Activated CD4-positive, alpha-beta T cell treated with anti-CD3 and anti-CD28 coated beads, Interleukin-2, Interleukin-4, amounts not matched to agents 100 ng/mL and 50 ng/mL, durations not matched to agents 16 hours and 8 hours (primary cell): ENCODE measurements at regions not wholly inside any gene's neighbourhood (a gene's known extent, or its start where the extent isn't known, plus 50 kb on each side); places are given as distances from the start of the nearest gene placed in this dataset.
"Not testable (repeated sequence)": the region's sequence is repeated elsewhere in the genome, so short reads cannot be mapped to it uniquely, and the experiment has no call there.

Source experiments
- DNase-seq: peaks from one replicate; pipeline ENCODE4 v3.0.0-alpha.2; 2020; ENCODE audit warnings: low spot score

DNA sequence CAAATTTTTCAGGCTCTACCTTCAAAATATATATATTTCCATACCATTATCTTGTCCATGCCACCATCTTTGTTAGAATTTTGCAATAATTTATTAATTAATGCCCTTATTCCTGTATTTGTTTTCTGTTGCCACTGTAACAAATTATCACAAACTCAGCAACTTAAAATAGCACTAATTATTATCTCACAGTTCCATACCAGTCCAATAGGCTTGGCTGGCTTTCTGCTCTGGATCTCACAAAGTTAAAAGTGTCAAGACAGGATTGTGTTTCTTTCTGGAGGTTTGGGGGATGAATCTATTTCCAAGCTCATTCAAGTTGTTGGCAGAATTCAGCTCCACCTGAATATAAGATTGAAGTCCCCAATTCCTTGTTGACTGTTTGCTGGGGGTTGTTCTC, 58.6 kb upstream of the SLC38A4 start:
- DNase-seq, result no peak

DNA sequence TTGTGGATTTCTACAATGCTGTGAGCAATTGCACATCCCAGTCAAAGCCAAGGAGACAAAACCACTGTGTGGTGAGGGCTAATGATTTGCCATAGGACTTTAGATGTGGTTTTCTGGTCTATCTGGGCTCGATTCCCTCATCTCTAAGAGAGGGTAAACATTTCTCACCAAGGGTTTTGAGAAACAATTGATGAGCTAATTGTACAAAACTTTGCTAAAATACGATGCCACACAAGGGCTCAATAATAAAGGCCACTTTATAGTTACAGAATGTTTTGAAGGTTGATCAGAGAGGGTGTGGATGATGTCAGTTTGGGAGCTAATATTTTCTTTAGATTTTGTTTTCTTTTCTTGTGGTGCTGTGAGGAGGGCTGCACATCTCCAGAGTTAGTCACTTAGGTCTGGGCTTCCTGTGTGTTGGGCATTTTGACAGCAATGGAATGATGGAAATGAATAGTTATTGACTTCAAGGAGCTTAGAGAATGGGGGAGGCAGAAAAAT, 60.8 kb upstream of the SLC38A4 start:
- DNase-seq, result no peak

DNA sequence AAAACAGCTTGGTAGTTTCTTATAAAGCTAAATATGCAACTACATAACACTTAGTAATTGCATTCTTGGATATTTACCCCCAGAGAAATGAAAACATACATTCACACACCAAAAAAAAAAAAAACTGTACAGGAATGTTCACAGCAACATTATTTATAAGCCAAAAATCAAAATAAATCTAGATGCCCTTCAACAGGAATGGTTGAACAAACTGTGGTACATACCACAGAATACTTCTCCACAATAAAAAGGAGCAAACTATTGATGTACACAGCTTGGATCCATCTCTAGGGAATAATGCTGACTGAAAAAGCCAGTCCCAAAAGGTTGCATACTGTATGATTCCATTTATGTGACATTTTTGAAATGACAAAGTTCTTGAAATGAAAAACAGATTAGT, 62.1 kb upstream of the SLC38A4 start:
- DNase-seq, result no peak

DNA sequence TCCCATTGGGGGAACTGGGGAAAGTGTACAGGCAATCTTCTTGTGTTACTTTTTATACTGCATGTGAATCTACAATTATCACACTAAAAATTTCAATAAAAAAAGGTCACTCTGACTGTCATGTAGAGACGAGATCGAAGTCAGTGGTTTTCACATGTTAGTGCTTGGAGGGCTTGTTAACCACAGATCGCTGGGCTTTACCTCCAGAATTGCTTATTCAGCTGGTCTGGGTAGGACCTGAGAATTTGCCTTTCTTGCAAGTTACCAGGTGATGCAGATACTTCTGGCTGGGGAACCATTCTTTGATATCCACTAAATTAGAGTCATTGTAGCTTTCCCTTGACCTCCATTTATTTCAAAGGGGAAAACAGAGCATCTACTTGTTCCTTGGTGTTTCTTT, 62.8 kb upstream of the SLC38A4 start:
- no peak for DNase-seq

DNA sequence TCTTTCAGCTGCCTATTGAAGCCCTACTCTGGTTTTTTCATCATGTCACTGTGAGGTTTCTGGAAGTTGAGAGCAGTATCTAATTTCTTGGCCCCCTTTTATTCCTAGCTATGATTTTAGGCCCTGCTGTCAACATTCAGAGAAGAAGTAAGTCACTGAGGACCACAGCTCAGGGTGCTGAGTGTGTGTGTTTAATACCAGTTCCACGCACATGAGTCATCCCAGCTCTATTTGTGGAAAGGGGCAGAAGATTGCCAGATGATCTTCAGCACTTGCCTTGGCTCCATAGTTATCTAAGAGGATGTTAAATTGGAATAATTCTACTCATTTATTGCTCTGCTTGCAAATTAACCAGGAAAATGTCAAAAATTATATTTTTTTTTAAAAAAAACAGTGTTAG, 65.5 kb upstream of the SLC38A4 start:
- no peak for DNase-seq

DNA sequence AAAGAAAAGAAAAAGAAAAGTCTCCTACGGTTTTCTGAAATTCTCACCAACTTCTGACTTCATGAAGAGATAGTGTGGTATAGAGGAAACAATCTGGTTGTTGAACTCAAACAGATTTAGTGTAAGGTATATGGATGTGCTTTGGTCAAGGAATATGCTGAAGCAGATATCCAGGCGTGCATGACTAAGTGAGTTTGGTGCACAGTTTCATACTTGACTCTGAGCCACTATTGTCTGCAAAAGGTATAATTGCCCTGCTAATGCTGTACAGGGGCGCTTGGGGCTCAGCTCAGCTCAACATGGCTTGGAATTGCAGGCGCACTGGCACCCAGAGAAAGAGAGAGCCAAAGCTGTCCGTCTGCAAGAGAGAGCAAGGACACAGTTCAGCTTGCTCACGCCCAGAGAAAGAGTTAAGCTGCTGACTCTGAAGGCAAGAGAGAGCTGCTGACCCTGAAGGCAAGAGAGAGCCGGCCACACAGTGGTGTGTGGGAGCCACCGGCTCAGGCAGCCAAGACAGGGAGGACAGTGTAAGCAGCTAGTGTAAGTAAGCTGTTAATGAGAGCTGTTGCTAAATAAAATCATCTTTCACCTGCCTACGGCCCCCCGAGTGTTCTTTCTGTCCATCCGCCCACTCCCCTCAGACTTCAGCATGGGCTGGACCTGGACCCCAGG, 66.4 kb upstream of the SLC38A4 start:
- DNase-seq, result no peak

DNA sequence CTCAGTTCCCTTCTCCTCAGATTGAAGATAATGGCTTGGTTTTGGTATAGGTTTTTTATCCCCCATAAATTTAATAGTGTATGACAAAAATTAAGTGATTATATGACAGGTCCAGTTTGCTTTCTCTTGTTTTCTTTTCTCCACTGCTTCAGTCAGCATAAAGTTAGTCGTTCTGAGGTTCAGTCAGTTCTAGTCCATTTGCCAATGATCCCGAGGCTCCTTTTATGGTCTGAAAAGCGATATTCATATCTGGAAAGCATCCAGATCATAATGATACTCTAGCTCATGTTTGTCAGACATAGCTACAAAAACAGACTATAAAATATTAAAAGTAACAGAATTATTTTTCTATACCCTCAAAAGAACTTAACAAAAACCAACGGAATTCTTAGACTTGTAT, 67.1 kb upstream of the SLC38A4 start:
- no peak for DNase-seq

DNA sequence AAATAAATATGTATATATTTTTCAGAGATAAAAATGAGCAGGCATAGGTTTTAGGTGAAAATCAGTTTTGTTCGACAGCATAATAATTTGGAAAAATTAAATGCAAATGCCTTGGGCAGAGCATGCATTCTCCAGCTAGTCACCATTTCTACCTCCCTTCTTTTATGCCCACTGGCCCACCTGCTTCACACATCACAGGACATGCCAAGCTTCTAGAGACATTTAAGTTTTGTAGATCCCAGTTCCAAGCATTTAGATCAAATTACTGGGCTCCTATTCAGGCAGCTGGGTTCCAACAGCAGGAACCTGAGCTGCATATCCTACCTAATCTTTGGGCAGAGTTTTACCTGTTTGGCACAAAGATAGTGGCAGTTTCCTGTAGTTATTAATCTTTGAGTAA, 67.6 kb upstream of the SLC38A4 start:
- no peak for DNase-seq

DNA sequence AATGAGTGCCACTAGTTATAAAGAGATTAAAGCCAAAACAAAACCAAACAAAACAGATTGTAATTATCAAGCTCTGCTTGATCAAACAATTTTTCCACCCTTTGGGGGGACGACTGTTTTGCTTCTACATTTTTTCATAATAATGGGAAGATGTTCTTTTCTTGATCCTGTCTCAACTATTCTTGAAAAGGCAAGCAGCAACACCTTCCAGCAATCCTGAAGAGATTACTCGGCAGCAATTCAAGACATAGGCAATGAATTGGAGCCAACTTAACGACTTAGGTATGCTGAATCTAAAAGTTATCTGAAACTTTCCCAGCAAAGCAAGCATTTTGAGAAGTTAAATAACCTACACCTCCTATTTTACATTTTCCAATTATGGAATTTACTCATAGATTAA, 69.9 kb upstream of the SLC38A4 start:
- no peak for DNase-seq

DNA sequence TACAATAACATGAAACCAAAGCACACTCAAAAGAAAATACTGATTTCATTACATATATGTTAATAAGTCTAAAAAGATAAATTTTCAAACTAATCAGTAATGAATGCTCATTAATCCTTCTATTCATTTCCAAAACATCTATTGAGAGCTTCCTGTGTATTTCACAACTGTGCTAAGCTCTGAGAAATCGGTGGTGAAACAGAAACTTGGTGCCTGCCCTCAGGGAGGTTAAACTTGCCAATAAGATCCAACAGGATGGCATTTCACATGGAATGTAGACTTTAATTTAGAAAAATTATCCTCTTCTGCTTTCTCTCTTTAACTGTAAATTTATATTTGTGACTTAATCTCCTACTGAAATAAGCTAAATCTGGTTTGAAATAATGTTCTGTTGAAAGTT, 70.9 kb upstream of the SLC38A4 start:
- no peak for DNase-seq

DNA sequence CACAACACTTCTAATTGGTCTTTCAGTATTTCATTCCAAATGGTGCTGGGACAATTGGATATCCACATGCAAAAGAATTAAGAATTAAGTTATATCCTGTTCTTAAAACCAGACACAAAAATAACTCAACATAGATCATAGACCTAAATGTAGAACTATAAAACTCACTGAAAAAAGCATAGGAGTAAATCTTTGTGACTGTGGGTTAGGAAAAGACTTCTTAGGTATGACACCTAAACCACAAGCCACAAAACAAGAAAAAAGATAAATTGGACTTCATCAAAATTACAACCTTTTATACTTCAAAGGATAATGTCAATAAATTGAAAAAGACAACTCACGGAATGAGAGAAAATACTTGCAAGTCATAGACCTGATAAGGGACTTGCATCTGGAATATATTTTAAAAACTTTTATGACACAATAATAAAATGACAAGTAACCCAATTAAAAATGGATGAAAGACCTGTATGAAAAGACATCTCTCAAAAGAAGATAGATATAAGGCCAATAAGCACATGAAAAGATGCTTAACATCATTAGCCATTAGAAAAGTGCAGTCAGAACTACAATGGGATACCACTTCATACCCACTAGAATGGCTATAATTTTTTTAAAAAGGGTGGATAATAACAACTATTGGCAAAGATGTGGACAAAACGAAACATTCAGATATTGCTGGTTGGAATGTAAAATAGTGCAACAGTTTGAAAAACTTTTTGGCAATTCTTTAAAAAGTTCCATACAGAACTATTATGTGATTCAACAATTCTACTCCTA, 72.5 kb upstream of the SLC38A4 start:
- no peak for DNase-seq

DNA sequence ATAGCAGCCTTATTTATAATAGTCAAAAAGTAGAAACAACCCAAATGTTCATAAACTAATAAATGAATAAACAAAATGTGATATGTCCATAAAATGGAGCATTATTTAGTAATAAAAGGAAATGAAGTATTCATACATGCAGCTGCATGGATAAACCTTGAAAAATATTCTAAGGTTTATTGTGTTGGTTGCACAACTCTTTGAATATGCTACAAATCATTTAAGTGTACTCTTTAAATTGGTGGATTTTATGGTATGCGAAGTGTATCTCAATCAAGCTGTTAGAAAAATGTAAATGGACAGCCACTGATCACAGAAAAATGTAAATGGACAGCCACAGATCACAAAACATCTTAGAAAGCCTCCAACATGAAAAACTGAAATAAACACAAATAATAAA, 73.2 kb upstream of the SLC38A4 start:
- DNase-seq, result no peak

DNA sequence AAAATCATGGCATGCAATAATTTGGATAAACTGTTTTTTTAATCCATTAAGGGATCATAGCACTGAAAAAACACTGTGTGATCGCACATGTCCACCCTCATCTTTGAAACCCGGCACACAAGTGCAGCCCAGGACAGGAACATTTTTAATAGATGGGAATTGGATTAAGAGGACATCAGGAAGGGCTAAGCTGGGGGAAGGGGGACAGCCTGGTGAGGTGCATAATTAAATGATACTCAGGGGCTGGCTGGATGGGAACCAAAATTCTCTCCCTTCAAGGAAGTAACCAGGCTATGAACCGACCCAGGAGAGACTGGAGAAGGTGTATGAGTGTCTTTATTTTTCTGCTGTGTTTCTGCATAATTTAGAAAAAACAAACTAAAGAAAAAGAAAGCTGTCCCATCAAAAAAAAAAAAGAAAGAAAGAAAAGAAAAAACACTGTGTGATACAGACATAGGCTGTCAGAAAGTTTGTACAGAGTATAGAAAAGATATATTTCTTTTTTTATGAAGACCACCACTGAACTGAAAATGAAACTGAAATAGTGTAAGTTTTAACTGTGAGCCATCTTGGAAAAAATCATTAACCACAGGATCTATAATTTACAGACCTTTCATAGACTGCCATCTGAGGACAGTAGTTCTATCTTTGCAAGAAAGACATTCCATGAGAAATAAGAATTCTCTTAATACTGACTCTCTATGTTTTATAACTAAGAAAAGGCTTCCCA, 75.1 kb upstream of the SLC38A4 start:
- no peak for DNase-seq

DNA sequence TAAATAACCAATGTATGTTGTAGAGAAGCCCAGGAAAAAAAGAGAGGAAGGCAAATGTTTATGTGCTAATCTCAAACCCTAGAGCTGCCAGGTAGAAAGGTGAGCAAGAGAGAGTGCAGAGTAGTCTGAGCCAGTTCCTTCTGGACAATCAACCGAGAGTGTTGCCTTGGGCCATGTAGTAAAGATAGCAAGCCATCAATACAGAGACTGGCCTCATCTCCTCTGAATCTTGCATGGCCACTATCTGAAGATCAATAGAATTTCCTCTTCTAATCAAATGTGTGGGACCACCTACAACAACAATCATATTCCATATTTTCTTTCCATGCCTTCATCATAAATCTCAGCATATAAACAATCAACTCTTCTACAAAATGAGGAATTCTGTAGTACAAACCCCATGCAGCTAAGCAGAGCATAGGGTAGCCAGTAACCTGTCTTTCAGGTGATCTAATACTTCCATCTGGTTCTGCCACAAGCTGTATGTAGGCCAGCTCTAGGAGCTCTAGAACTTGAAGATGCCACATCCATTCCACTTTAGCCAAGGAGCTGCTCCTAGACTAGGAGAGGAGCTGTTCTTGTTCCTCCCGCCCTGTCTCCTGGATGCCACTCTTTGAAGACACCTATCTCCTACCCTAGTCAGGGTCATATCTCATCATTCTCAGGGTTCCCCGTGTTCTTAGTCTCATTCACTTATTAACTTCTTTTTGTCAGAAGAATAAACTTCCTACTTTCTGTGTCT, 75.8 kb upstream of the SLC38A4 start:
- DNase-seq, result no peak

DNA sequence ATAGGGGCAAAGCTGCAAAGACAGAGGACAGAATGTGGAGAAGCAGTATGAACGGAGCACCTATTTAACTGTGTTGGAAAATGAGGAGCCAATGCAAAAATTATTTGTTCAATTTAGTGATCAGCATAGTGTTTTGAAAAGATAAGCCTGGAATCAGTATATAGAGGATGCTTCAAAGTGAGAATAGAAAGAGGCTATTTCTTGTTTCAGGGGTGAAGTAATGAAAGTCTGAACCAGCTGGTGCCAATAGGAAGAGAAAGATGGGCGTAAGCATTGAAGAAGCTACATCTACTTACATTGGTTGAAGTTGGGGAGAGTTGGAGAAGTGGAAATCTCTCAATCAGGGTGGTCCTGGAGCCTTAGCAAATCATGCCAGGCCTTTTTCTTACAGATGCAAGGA, 77.3 kb upstream of the SLC38A4 start:
- DNase-seq, result no peak

DNA sequence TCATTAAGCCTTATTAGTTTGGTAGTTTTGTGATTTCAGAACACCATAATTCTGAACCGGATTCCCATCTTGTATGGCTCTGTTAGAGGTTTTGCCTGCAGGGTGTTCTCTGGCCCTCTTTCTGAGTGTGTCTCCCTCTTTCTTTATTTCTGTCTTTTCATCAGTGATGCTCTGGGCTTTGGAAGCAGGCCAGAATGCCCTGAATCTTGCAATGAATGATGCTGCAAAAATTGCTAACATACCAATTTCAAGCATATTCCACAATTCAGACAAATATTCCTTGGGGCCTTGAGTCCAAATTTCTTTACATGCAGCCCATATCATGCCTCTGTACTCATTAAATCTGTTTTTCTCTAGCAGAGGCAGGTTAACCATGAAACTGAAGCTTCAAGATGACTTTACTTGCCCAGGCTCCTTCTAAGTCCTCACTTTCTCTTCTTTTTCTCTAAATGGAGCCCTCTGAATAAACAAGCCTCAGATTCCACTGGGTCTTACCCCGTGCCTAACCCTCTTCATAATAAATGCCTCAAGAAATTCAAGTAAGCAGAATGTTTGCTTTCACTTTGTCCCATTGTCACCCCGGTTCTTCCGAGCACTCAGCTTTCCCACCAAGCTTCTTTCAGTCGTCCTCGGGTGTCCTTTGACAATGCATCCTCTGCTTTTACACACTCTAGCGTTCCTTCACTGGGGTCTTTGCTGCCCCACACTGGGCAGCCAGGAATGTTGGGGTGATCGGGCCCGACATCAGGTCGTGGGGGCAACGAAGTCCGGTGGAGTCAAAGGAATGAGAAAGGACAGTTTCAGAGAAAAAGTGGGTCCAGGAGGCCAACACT, 78.8 kb upstream of the SLC38A4 start:
- no peak for DNase-seq

DNA sequence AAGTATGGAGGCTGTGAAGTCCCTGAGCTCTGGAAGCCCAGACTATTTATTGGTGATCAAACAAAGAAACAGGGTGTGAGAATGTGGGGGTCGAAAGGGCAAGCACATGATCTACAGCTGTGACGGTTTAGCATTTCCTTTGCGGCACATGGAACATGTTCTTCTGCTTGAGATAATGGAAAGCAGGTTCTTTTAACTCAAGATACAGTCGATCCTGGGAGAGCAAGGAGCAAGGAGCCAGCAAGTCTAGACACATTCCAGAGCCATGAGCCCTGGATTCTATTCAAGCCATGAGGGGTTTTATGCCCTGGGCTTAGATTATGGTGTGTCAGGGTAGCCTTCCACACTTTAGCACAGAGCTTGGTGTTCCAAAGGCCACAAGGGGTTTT, 79.4 kb upstream of the SLC38A4 start:
- not testable (repeated sequence) for DNase-seq

DNA sequence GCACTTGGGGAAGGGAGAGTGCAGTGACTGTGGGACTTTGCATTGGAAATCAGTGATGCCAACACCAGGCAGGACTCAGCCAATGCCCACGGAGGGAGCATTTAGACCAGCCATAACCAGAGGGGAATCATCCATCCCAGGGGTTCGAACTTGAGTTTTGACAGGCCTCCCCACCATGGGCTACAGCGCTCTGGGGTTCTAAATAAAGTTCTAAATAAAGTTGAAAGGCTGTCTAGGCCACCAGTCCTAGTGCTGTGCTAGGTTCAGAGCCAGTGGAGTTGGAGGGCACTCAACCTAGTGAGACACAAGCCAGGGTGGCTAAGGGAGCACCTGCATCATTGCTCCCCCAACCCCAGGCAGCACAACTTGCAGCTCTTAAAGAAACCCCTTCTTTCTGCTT, 82.0 kb upstream of the SLC38A4 start:
- no peak for DNase-seq

DNA sequence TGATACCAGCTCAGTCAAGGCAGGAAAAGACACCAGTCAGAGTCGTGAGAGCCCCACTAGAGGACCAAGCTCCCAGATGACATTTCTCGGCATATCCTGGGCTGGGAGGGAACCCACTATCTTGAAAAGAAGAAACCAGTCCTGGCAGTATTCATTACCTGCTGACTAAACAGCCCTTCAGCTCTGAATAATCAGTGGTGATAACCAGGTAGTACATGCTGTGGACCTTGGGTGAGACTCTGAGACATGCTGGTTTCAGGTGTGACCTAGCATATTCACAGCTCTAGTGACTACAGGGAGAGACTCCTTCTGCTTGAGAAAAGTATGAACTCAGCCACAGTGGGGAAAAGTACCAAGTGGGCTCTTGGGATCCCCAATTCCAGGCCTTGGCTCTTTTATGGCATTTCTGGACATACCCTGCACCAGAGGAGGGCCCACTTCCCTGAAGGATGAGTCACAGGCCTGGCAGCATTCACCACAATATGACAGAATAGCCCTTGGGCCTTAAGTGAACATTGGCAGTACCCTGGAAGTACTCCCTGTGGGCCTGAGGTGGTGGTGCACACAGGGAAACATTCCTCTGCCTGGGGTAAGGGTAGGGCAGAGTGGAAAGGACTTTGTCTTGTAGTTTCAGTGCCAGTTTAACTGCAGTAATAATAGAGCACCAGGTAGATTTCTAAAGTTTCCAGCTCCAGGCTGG, 82.6 kb upstream of the SLC38A4 start:
- no peak for DNase-seq

DNA sequence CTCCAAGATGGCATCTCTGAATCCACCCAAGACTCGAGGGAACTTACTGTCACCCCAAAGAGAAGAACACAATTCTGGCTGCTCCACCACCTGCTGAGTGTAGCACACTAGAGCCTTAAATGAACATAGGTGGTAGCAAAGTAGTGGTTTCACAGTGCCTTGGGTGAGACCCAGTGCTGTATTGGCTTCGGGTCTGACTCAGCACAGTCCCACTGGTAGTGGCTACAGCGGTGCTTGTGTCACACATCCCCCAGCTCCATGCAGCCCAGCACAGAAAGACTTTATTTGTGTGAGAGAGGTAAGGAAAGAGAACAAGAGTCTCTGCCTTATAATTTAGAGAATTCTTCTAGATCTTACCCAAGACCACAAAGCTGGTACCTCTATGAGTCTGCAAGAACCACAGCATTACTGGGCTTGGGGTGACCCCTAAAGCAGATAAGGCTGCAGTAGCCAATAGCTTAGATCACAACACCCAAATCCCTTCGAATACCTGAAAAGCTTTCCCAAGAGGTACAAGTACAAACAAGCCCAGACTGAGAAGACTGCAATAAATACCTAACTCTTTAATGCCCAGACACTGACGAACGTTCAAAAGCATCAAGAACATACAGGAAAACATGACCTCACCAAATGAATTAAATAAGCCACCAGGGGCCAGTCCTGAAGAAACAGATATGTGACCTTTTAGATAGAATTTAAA, 83.3 kb upstream of the SLC38A4 start:
- DNase-seq, result no peak
